HG03103 (cell line): ENCODE measurements at regions not wholly inside any gene's neighbourhood (a gene's known extent, or its start where the extent isn't known, plus 50 kb on each side); places are given as distances from the start of the nearest gene placed in this dataset.

Experiments
- ATAC-seq: cut with Tn5 transposase; IDR thresholded peaks from one replicate; pipeline ENCODE4 v1.9.1; 2021; ENCODE audit warnings: low read depth; ENCODE audit not compliant: unreplicated experiment

DNA sequence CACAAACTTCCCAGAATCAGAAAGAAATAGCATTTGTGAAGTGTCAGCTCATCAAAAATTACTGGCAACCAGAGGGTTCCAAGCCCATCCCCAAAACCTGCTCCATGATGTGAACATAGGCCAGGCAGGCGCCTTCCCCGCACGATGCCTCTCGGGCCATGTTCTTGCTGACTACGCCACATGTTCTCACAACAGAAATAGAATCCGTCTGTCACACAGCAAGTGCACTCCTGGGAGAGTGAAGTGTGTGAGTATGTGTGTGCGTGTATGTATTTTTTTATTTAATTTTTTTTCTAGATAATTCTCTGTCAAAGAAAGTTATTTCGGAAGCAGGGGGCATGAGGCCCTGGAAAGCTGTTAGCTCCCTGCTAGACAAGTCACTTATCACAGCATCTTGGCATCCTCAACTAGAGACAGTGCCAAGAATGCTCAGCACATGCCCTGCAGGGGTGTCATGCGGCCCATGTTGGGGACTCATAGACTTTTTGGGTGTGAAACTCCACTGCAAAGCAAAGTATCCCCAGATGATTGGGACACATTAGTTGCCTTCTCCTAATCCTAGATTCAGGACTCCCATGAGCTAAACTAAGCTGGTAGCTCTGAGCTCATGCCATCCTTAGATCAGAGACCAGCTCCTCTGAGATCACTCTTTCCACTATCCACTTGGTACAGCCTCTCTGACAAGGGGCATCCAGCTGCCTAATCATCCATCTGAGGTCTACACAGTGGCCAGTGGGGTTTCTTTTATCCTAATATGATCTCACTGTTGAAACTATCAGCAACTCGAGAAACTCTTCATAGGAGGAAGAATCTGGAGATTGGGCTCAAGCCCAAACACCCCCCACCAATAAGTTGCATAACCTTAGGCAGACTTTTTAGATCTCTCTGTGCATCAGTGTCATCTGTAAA is 53.2 kb upstream of the CYRIA start:
- no peak for ATAC-seq

DNA sequence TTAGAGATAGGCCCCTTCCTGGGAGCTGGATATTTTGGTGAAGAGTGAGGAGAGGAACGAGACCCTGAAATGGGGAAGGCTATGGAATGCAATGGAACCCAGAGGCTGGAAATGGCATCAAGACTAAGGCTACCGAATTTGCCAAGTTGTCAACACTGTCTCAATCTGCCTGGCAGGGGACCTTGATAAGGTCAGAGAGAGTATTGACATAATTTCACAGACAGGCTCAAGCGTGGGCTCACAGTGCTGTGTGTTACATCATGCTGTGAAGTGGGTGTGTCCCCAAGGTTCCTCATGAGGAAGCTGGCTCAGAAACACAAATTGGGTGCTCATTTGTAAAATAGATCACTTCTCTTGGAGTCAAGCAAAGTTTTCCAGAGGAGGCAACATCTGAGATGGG is 51.8 kb upstream of the CYRIA start:
- ATAC-seq = no peak

- no peak for ATAC-seq
Observed at GRCh38 chr2:16716944-16717343, 51.3 kb upstream of the CYRIA start.

GRCh38 chr2:16716024-16716423 is 50.4 kb upstream of the CYRIA start:
- ATAC-seq = no peak
